GM19023 (cell line): ENCODE measurements at regions not wholly inside any gene's neighbourhood (a gene's known extent, or its start where the extent isn't known, plus 50 kb on each side); places are given as distances from the start of the nearest gene placed in this dataset.
"Not testable (repeated sequence)": the region's sequence is repeated elsewhere in the genome, so short reads cannot be mapped to it uniquely, and the experiment has no call there.

Experiments
- ATAC-seq: cut with Tn5 transposase; IDR thresholded peaks from one replicate; pipeline ENCODE4 v1.9.1; 2021; ENCODE audit warnings: mild to moderate bottlenecking, moderate library complexity; ENCODE audit not compliant: unreplicated experiment

DNA sequence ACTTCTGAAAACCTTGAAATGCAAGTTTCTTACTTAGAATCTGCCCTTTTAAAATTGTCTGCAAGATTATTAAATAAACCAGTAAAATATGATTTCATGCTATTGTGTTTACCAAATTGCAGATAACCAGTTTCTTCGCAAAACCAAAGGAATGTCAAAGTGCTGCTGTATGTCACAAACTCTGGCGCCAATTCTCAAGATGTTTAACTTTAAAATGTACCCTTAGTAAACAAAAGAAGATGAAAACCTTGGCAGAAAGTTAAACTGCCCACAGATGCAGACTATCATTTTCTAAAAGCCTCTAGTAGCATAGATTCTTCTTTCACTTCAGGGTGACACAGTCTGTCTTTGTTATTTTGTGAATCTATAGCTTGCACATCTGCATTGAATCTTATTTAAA is 189.2 kb downstream of the SLITRK6 start:
- no peak for ATAC-seq

DNA sequence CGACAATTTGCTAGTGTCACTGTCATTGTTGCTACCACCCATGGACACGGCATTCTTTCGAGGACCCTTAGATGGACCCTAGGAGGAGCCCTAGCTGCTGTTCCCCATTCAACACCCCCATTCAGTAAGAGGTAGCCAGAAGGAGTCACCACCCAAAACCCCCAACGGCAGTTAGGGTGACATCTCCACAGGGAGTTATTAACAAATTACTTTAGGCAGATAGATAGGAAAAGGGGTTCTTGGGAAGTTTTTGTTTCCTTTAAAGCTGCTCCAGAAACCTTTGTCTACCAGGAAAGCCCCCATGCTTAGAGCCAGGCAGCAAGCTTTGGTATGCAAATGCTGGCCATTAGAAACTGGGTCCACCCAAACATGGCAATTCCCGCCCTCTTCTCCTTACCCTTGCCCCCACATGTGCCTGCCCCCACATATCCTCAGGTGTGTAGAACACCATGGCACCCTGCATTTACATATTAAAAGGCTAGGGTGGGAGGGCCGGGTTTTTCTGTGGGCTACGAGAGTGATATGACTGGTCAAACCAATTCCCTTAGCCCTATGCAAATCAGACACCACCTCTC is 190.9 kb downstream of the SLITRK6 start:
- no peak for ATAC-seq

DNA sequence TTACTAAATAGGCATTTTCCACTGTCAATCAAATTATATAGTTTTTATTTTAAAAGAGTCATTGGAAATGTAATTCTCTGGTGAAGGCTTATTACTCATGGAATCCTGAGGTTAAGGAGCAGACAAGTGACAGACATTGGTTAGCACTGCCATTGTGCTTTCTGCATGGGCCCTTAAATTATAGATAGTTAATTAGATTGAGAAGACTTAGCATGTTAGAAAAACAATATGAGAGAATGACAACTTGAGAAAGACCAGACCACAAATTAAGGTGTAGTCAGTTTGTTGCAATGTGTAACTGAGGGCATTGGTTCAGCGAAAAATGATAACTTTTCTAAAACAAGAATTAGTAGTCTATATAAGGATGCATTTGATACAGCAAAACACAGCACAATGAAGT is 195.5 kb downstream of the SLITRK6 start:
- no peak for ATAC-seq

DNA sequence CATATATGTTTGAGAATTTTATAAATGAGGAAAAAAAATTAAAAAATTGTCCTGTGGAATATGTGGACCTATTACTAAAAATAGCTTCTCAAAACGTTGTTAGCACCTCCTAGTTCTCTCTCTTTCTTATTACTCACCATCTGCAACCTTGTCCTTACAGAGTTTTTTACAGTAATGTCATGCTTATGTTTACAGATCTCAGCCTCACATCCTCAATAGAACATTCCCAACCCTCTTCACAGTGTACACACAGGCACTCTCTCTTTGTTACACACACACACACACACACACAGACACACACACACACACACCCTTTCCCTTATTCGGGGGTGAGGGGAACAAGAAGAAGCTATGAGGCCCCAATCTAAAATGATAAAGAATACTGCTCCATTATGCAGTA is 197.7 kb downstream of the SLITRK6 start:
- no peak for ATAC-seq

DNA sequence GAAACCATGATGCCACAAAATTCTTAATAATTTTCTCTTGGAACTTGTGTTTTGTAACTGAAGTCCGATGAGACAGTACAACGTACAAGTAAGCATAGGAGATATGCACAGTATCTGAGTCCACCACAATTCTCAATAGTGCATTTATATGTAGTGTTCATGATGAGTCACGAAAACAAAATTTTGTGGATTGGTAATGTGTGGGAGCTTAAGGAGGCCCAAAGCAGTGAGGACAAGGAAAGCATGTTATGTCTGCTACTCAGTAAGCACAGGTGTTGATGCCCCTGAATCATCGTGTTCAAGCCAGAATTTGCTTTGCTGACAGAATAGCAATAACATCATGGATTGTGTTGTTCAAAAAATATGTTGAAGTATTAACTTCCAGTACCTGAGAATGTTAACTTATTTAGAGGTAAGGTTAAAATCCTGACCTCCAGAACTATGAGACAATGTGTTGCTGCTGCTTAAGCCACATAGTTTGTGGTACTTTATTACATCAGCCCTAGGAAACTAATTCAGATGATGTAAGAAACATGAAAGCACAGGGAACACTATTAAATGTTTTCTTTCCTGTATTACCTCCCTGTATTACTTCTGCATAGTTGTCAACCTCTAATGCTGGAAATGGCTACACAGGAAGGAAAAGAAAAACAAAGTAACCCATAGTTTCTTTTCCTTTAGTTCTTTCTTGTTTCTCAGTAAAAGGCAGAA is 201.3 kb downstream of the SLITRK6 start:
- ATAC-seq = no peak

DNA sequence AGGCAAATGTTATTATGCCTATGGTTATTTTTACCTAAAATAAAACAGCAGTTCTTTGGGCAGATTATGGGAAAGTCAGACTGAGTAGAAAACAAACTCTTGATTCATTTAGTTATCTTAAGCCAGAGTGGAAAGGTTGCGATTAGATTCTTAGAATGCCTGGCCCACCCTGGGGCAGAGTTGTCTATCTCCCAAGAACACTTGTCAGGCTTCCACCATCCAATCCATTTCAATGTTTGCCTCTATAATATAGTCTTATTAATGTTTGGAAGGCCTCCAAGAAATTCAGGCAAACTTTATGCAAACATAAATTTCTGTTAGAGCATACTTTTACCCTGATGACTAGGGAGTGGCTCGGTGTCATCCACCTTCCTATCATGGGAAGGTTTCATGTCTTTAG is 207.0 kb downstream of the SLITRK6 start:
- no peak for ATAC-seq

DNA sequence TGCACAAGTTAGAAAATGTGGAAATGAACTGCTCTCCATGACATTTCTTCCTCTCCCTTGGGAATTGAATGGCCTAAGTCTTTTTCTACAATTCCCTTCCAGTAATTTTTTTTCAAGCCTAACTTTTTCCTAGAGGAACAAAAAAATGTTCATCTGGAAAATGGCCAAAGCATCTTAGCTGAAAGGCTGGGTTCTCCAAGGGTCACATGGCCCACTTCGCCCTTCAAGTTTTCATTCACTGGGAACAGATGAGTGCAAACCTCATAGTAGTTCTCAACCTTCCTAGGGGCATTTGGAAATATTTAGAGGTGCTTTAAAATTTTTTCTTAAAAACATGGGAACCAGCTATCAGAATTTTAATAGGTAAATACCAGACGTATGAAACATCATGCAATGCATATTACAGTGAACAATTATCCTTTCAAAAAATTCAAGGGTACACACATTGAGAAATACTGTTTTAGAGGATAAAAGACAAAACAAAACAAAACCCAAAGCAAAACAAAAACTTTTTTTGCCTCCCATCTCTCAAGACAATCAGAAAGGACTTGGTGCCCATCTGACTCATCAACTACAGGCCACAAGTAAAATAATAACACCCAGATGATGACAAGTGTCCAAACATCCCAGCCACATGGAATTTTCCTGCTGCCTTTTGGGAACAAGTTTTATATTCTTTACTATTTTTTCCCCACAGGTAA is 208.8 kb downstream of the SLITRK6 start:
- ATAC-seq = no peak

DNA sequence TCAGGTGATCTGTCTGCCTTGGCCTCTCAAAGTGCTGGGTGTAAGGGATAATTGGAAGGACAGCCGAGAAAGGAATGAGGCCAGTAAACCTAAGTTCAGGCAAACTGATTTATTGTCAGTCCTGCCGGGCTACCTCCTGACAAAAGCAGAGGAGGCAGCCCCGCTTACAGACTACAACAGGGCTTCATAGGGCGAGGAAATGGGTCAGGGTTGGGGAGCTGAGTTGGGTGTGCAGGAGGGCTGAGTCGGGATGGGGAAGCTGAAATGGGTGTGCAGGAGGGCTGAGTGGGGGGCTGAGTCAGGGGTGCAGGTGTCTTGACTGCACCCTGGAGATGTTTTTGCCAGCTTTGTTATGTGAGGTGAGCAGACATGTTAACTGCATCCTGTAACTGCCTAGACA is 210.2 kb downstream of the SLITRK6 start:
- ATAC-seq = no peak

DNA sequence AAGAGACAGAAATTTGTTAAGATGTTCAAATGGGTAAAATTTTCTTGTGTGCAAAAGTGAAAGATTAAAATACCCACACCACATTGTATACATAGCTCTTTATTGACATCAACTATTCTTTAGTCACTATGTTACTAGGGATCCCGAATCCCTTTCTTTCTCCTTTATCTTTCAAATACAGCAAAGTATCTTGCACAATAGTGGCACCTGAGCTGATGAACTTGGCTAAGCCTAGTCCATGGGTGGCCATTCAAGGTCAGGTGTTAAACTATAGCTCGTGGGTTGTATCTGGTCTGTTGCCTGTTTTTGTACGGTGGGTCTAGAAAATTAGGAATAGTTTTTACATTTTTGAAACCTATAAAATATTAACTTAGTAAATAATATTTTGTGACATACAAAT is 210.9 kb downstream of the SLITRK6 start:
- ATAC-seq = no peak

DNA sequence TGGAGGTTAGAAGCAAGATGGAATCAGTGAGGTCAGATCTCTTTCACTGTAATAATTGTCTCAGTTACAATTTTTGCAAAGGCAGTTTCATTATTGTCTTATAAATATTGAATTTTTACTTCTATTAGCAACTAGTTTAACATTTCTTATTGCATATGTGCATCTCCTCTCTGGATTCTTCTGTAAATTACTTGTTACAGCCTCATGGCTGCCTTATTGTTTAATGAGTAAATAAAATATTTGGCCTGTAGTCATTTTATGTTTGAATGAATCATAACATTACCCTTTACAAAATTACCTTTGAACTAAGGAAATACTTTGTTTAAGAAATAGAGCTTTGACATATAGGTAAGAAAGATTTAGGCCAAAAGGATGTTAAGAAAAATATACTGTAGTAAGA is 212.4 kb downstream of the SLITRK6 start:
- ATAC-seq = no peak

DNA sequence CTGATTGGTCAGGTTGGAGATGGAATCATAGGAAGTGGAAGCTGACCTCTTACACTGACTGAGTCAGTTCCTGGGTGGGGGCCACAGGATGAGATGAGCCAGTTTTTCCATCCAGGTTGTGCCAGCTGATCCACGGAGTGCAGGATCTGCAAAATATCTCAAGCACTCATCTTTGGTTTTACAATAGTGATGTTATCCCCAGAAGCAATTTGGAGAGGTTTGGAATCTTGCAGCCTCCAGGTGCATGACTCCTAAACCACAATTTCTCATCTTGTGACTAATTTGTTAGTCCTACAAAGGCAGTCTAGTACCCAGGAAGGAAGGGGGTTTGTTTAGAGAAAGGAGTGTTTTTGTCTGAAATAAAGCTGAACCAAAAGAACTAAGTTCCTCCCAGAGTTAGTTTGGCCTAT is 212.8 kb downstream of the SLITRK6 start:
- ATAC-seq = no peak

DNA sequence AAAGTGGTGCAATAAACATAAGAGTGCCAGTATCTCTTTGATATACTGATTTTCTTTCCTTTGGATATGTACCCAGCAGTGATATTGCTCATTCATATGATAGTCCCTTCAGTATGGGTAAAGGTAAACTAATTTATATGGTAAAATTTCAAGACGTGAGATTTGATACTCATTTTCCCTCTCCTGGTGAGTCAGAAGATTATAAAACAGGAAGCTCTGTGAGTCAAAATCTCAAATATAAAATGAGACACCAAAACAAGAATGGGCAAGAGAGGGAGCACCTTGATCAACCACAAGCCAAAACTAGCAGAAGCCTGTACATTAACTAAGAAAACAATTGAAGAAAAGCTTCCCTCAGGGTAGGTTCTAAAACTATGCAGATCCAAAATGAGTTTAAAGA is 216.3 kb downstream of the SLITRK6 start:
- no peak for ATAC-seq

DNA sequence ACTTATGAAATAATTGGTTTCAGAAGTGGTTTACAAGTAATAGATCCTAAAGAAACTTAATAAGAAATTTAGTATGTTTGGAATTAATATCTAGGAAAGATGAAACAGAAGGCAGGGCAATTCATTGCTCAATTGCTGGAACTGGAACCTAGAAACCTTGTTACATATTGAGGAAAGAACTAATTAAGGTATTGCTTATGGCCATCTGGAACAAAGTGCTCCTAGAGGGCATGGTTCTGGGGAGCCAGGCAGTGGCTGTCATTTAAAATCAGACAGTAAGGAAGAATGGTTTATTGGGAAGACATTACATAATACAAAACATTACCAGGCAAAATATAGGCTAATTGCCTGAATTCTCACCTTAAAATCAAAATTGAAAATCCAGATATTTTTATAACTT is 224.1 kb downstream of the SLITRK6 start:
- no peak for ATAC-seq

DNA sequence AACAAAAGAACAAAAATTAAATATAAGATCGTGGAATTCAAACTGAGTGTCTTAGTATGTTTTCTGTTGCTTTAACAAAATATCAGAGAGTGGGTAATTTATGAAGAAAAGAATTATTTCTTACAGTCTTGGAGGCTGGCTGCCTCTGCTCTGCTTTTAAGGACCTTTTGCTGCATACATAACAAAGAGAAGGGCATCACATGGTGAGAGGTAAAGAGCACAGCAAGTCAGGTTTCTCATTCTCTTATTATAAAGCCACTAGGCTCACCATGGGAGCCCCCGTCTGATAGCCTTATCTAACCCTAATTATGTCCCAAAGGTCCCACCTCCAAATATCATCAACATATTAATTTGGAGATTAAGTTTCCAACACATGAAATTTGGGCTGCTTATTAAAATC is 231.3 kb downstream of the SLITRK6 start:
- ATAC-seq = no peak

DNA sequence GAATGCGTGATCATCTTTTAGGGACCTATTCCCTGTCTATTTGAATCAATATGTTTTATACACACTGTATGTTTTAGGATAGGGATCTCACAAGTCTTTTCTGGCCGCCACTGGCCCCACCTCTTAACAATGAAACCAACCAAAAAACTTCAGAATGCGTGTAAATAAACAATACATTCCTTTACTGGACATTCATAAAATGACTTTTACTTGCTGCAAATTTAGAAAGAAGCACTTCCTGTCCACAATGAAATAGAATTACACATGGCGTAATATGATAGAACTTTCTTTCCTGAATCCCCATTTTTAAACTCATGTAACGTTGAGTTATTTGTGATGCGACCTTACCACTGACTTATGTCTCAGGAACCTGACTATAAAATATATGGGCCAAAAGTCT is 233.6 kb downstream of the SLITRK6 start:
- ATAC-seq = no peak

DNA sequence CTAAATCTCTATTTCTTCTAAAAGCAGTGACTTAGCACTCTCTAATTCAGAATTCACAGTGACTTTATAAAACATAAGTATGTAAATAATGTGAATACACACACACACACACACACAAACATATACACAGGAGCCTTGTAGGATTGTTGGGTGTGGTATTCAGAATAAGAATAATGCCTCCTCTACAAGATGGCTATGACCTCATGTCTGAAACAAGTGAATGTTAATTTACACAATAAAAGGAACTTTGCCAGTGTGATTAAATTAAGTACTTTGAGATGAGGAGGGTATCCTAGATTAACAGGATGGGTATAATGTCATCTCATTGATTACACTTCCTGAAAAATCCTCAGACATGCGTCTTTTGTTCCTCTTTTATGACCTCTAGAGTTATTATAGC is 234.6 kb downstream of the SLITRK6 start:
- no peak for ATAC-seq

DNA sequence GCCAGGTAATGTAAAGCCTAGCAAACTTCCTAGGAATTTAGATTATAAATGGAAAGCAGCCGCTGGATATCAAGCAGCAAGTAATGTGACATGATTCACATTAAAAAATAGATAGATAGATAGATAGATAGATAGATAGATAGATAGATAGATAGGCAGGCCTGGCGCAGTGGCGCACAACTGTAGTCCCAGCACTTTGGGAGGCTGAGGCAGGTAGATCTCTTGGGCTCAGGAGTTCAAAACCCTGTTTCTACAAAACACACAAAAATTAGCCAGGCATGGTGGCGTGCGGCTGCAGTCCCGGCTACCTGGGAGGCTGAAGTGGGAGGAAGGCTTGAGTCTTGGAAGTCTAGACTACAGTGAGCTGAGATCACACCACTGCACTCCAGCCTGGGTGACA is 236.9 kb downstream of the SLITRK6 start:
- no peak for ATAC-seq

DNA sequence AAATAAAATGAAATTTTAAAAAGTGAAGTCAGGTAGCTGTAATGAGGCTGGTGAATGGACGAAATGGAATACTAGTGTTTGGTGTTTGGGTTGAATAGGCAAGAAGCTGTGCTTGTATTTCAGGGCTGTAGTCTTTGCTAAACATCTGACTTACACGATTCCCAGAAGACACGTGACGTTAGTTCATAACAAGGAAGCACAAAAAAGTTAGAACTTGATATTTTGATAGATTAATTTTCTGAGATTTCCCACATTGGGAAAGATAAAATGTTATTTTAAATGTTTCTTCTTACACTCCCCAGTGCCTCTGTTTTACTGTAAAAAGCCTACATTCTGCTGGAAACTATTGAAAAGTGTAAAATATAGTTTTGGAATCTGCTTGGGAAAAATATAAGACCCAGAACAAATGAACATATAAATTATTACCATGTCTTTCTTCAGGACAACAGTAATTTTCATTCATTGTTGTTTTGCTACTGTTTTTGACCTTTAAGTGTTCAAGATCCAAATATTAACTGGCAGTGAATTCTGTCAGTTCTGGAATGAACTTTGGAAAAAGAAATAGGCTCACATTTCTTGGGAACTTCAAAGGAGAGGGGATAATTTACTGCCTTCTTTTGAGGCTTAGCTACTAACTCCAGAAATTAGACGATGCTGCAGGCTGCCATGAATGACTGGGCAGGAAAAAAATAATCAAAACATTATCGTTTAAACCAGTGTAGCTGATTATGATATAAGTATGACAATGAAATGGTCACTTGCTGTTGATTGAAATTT is 241.3 kb downstream of the SLITRK6 start:
- no peak for ATAC-seq

DNA sequence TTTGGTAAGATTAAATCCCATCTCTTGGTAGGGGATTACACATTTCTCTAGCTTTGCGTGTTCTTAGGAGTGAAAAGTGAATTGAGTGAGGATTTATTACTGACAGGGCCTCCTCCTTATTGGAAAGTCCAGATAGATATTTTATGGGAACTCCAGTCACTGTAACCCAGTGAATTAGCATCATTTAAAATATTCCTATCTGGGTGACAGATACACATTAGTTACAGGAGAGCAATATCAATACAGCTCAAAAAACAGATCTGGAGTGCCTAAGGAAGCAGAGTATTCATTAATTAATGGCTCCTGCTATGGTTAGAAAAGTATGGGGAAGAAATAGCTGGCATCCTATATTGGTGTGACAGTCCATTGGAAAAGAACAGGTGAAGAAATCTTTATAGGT is 248.2 kb downstream of the SLITRK6 start:
- no peak for ATAC-seq

DNA sequence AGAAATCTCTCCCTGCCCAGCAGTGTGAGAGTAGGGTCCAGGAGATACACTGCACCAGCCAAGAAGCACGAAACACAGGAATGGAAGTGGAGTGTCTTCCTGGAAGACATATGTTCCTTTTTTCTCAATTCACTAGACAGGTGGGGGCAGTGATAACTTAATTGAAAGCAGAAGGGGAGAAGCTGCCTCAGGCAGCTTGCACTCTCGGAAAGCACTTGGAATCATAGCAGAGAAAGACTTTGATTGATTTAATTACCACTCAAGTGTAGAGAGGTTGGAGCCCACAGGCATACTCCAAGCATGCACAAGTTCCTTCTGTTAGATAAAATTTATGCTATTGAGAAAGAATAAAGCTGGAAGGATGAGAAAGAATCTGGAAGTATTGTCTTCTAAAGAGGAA is 249.4 kb downstream of the SLITRK6 start:
- ATAC-seq = no peak

DNA sequence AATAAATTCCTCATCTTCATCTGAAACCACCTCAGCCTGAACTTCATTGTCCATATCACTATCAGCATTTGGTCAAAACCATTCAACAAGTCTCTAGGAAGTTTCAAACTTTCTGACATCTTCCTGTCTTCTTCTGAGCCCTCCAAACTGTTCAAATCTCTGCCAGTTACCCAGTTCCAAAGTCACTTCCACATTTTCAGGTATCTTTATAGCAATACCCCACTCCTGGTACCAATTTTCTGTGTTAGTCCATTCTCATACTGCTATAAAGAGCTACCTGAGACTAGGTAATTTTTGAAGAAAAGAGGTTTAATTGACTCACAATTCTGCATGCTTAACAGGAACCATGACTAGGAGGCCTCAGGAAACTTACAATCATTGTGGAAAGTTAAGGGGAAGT is 250.4 kb downstream of the SLITRK6 start:
- ATAC-seq = not testable (repeated sequence)

DNA sequence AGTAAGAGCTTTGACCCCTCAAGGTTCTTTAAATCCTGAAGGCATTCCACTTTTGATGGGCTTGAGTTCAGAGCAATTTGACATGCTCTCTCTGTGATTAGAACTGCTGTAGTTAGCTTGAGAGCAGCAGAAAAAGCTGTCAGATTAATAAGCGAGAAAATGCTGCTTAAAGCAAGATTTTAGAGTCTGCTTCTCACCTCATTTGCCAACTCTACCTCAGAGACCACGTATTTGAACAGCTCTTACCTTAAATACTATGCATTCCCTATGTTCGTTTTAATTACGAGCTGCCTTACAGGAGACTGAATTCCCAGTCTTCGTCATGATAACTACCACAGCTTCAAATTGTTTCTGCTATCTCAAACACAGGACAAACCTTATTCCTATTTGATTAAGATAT is 253.4 kb downstream of the SLITRK6 start:
- no peak for ATAC-seq
